Prostate gland (tissue), 2 donors: ENCODE measurements at regions not wholly inside any gene's neighbourhood (a gene's known extent, or its start where the extent isn't known, plus 50 kb on each side); places are given as distances from the start of the nearest gene placed in this dataset.
"Not testable (repeated sequence)": the region's sequence is repeated elsewhere in the genome, so short reads cannot be mapped to it uniquely, and the experiment has no call there.

ENCODE experiments used
- CTCF ChIP-seq, 4 experiments: fragments of 200-600 bp in 2 of 4; fragments of 450-650 bp in 2 of 4; sonication (generic) in 2 of 4; IDR thresholded peaks; 1 replicate in 3 of 4; 2 replicates in 1 of 4; pipeline ENCODE4 v1.5.1; 2016 to 2019; ENCODE audit warnings: antibody characterized with exemption in 4 of 4, mild to moderate bottlenecking in 2 of 4, moderate library complexity in 2 of 4
- POLR2A ChIP-seq: fragments of 450-650 bp; IDR thresholded peaks from one replicate; pipeline ENCODE4 v1.6.1; 2016; ENCODE audit warnings: antibody characterized with exemption, mild to moderate bottlenecking
- POLR2AphosphoS5 ChIP-seq: sonication (generic); formaldehyde crosslinking; IDR thresholded peaks from one replicate; pipeline ENCODE4 v1.6.1; 2017; ENCODE audit warnings: antibody characterized with exemption

- TF ChIP-seq POLR2AphosphoS5; CTCF (IDR thresholded peaks at IDR 0.05); POLR2A: not testable (repeated sequence)
These were observed 3964.0 kb upstream of the TPTE start for GRCh38 chr21:6557415-6557814.
